ENCODE measurements at regions not wholly inside any gene's neighbourhood (a gene's known extent, or its start where the extent isn't known, plus 50 kb on each side); places are given as distances from the start of the nearest gene placed in this dataset.

GRCh38 chr2:199602896-199603717, 145.4 kb upstream of the SATB2 start:
- peak overlapping the region; percentile 75 for H3K4me2 ChIP-seq
- H4K20me1 ChIP-seq (ENCODE audit: insufficient read depth): no peaks in the 10 kb centered on the region
- peaks cover 16% of the 10 kb centered on the region for H3K27me3 ChIP-seq (ENCODE audit: insufficient read depth)
- peak; percentile 29 for DNase-seq
- no peak overlapping the region; a peak in 1 of 4 replicates for H3K27ac ChIP-seq (ENCODE audit: low read depth in 2 of 2, low read length in 1 of 2)
- WGBS (ENCODE audit: low lambda C conversion rate): 28% methylated on average over 15 of the region's 15 CpGs
- H3K9me3 ChIP-seq: no peaks in the 10 kb centered on the region
- CTCF ChIA-PET: interaction anchor here (1.5 kb wide), 1 partner anchor 114 kb away, joined by 4 read pairs; no protein-coding TSS in a partner anchor
- H3K9ac ChIP-seq: no peak overlapping the region
- H3K36me3 ChIP-seq (replicated peaks in 1 of 2; ENCODE audit: control insufficient read depth in 1 of 2, insufficient read depth in 2 of 2, low read length in 1 of 2): no peaks in the 10 kb centered on the region
- TF ChIP-seq JUND (IDR thresholded peaks at IDR 0.05): peak; percentile 79
- peak; percentile 68; the same call in 1 of the 2 replicates for TF ChIP-seq TEAD4 (IDR thresholded peaks at IDR 0.05; ENCODE audit: borderline replicate concordance, insufficient read depth)
- no peak for TF ChIP-seq SMC3 (IDR thresholded peaks at IDR 0.05; ENCODE audit: low read depth, low read length)
- TF ChIP-seq, protein P1, sequence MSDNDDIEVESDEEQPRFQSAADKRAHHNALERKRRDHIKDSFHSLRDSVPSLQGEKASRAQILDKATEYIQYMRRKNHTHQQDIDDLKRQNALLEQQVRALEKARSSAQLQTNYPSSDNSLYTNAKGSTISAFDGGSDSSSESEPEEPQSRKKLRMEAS (IDR thresholded peaks at IDR 0.05; ENCODE audit: low read depth): 0 out of 2 replicates have a peak, but pooled peaks have one; percentile 12
- TF ChIP-seq TCF12 (IDR thresholded peaks at IDR 0.05): peak; percentile 99
- TF ChIP-seq, protein P2, sequence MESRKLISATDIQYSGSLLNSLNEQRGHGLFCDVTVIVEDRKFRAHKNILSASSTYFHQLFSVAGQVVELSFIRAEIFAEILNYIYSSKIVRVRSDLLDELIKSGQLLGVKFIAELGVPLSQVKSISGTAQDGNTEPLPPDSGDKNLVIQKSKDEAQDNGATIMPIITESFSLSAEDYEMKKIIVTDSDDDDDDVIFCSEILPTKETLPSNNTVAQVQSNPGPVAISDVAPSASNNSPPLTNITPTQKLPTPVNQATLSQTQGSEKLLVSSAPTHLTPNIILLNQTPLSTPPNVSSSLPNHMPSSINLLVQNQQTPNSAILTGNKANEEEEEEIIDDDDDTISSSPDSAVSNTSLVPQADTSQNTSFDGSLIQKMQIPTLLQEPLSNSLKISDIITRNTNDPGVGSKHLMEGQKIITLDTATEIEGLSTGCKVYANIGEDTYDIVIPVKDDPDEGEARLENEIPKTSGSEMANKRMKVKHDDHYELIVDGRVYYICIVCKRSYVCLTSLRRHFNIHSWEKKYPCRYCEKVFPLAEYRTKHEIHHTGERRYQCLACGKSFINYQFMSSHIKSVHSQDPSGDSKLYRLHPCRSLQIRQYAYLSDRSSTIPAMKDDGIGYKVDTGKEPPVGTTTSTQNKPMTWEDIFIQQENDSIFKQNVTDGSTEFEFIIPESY (IDR thresholded peaks at IDR 0.05; ENCODE audit: borderline replicate concordance, low read depth): peak; percentile 66; the same call in 1 of the 2 replicates
- TF ChIP-seq, protein P3, sequence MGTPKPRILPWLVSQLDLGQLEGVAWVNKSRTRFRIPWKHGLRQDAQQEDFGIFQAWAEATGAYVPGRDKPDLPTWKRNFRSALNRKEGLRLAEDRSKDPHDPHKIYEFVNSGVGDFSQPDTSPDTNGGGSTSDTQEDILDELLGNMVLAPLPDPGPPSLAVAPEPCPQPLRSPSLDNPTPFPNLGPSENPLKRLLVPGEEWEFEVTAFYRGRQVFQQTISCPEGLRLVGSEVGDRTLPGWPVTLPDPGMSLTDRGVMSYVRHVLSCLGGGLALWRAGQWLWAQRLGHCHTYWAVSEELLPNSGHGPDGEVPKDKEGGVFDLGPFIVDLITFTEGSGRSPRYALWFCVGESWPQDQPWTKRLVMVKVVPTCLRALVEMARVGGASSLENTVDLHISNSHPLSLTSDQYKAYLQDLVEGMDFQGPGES (IDR thresholded peaks at IDR 0.05; ENCODE audit: low read depth, low read length): no peak
- TF ChIP-seq EP300 (IDR thresholded peaks at IDR 0.05; ENCODE audit: borderline replicate concordance in 1 of 2, low read depth in 1 of 2, low read length in 1 of 2): peak; percentile 29 to 67; a peak in 2 of 4 replicates
- peak; percentile 65; the same call in 1 of the 2 replicates for TF ChIP-seq FOSL2 (IDR thresholded peaks at IDR 0.05; ENCODE audit: borderline replicate concordance, low read depth)
- TF ChIP-seq EZH2phosphoT487 (IDR thresholded peaks at IDR 0.05; ENCODE audit: borderline replicate concordance, low read depth): no peak
- 0 out of 2 replicates have a peak, but pooled peaks have one; percentile 19 for TF ChIP-seq TAF1 (IDR thresholded peaks at IDR 0.05; ENCODE audit: borderline replicate concordance, low read depth, low read length)
- no peak for TF ChIP-seq CTCF (IDR thresholded peaks at IDR 0.05)
- TF ChIP-seq, protein P4, sequence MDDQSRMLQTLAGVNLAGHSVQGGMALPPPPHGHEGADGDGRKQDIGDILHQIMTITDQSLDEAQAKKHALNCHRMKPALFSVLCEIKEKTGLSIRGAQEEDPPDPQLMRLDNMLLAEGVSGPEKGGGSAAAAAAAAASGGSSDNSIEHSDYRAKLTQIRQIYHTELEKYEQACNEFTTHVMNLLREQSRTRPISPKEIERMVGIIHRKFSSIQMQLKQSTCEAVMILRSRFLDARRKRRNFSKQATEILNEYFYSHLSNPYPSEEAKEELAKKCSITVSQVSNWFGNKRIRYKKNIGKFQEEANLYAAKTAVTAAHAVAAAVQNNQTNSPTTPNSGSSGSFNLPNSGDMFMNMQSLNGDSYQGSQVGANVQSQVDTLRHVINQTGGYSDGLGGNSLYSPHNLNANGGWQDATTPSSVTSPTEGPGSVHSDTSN (IDR thresholded peaks at IDR 0.05): peak; percentile 97
- peak; percentile 69; the same call in 1 of the 2 replicates for TF ChIP-seq SIN3A (IDR thresholded peaks at IDR 0.05; ENCODE audit: borderline replicate concordance, low read depth, low read length)
- peak; percentile 40; the same call in 1 of the 2 replicates for TF ChIP-seq NFIC (IDR thresholded peaks at IDR 0.05; ENCODE audit: borderline replicate concordance)
- TF ChIP-seq POLR2AphosphoS5 (IDR thresholded peaks at IDR 0.05; ENCODE audit: low read depth, low read length): peak; percentile 76
- peak overlapping the region in 1 of 2 experiments; percentile 46; a peak in 1 of 4 replicates for H3K4me3 ChIP-seq (ENCODE audit: low read depth in 2 of 2, low read length in 1 of 2)
- POLR2A ChIA-PET: no interaction called here
- no peaks in the 10 kb centered on the region for H3K79me2 ChIP-seq (ENCODE audit: insufficient read depth)
- H3K9me2 ChIP-seq: no peaks in the 10 kb centered on the region
- H3K4me1 ChIP-seq (ENCODE audit: control insufficient read depth in 1 of 2, insufficient read depth in 2 of 2, low read depth in 1 of 2, low read length in 1 of 2): peaks cover 0 to 14% of the 10 kb centered on the region in 2 experiments; a peak in 2 of 4 replicates
- H2AFZ ChIP-seq (ENCODE audit: low read depth): peak overlapping the region; percentile 56; the same call in 1 of the 2 replicates
- H3F3A ChIP-seq (replicated peaks; ENCODE audit: insufficient read depth): peaks cover 11% of the 10 kb centered on the region

All from SK-N-SH (cell line).